ENCODE measurements at regions not wholly inside any gene's neighbourhood (a gene's known extent, or its start where the extent isn't known, plus 50 kb on each side); places are given as distances from the start of the nearest gene placed in this dataset.

- intact Hi-C loops (cut with micrococcal nuclease; ENCODE audit: unreplicated experiment) = no loop called here
- no peaks in the 10 kb centered on the region for H3K36me3 ChIP-seq (ENCODE audit: control insufficient read depth in 2 of 2, insufficient read depth in 2 of 2, low read length in 1 of 2)
- no peaks in the 10 kb centered on the region for H4K20me1 ChIP-seq (ENCODE audit: control insufficient read depth, insufficient read depth)
- no peak overlapping the region for H3K9ac ChIP-seq (ENCODE audit: control insufficient read depth, insufficient read depth, low read length)
- H3K27me3 ChIP-seq (replicated peaks in 1 of 2; ENCODE audit: control insufficient read depth in 2 of 2, insufficient read depth in 2 of 2, low read length in 1 of 2) = no peaks in the 10 kb centered on the region
- ATAC-seq = no peak
- SMC1A ChIA-PET (ENCODE audit: uncharacterized antibody, unreplicated experiment) = interaction anchor here (1.0 to 10.3 kb wide), 5 partner anchors 10 to 62 kb away, joined by 3 to 152 read pairs (median 5); no protein-coding TSS in a partner anchor
- no peak for FAIRE-seq
- H3K27ac ChIP-seq (ENCODE audit: control insufficient read depth, insufficient read depth) = no peak overlapping the region
- no peak overlapping the region for H2AFZ ChIP-seq (ENCODE audit: control insufficient read depth, low read depth, low read length)
- TF ChIP-seq HDAC2 (IDR thresholded peaks at IDR 0.05) = no peak
- TF ChIP-seq SUPT20H (IDR thresholded peaks at IDR 0.05; ENCODE audit: borderline replicate concordance, control insufficient read depth, low read depth, low read length) = no peak
- no peak for TF ChIP-seq IKZF1 (conservative IDR thresholded peaks at IDR 0.05)
- TF ChIP-seq PML (IDR thresholded peaks at IDR 0.05; ENCODE audit: low read length) = no peak
- no peak for TF ChIP-seq ETV6 (conservative IDR thresholded peaks at IDR 0.05 in 1 of 2, IDR thresholded peaks at IDR 0.05 in 1 of 2; ENCODE audit: borderline replicate concordance in 1 of 2, low read depth in 1 of 2)
- TF ChIP-seq REST (IDR thresholded peaks at IDR 0.05; ENCODE audit: low read depth, low read length) = no peak
- TF ChIP-seq HDAC6 (IDR thresholded peaks at IDR 0.05; ENCODE audit: unreplicated experiment) = no peak
- TF ChIP-seq E4F1 (IDR thresholded peaks at IDR 0.05; ENCODE audit: borderline replicate concordance, partially characterized antibody) = no peak
- no peak for TF ChIP-seq PBX3 (IDR thresholded peaks at IDR 0.05; ENCODE audit: insufficient replicate concordance, low read depth, low read length)
- TF ChIP-seq ZBTB33 (IDR thresholded peaks at IDR 0.05) = no peak
- no peak for TF ChIP-seq CHD1 (IDR thresholded peaks at IDR 0.05; ENCODE audit: low read depth, low read length)
- TF ChIP-seq ZNF384 (IDR thresholded peaks at IDR 0.05; ENCODE audit: borderline replicate concordance, low read depth, low read length) = no peak
- TF ChIP-seq SIX5 (IDR thresholded peaks at IDR 0.05; ENCODE audit: low read depth, low read length, severe bottlenecking) = no peak
- no peak for TF ChIP-seq BRCA1 (IDR thresholded peaks at IDR 0.05; ENCODE audit: low read depth, low read length)
- CTCF ChIA-PET = interaction anchor here (1.2 to 7.0 kb wide), 5 partner anchors 7 to 133 kb away, joined by 5 to 35 read pairs (median 7); no protein-coding TSS in a partner anchor
- no peaks in the 10 kb centered on the region for H3K9me3 ChIP-seq (replicated peaks; ENCODE audit: control insufficient read depth, insufficient read depth, low read length)
- H3K4me1 ChIP-seq (ENCODE audit: control insufficient read depth, insufficient read depth, low read length) = peaks cover 24% of the 10 kb centered on the region
- RAD21 ChIA-PET (ENCODE audit: unreplicated experiment) = interaction anchor here (0.6 to 1.9 kb wide), 8 partner anchors 12 to 119 kb away, joined by 3 to 6 read pairs (median 3); no protein-coding TSS in a partner anchor
- BruUV-seq (replicated peaks) = no TSS peak
- H3K79me2 ChIP-seq (ENCODE audit: control insufficient read depth, insufficient read depth, low read length) = no peaks in the 10 kb centered on the region
- no peak overlapping the region for H3K4me3 ChIP-seq
- POLR2A ChIA-PET = no interaction called here
- in situ Hi-C loops (cut with MboI) = no loop called here
- no peak for DNase-seq (ENCODE audit: low read depth, low spot score)
- 73% methylated on average over 4 of the region's 4 CpGs for WGBS (ENCODE audit: insufficient coverage, insufficient replicate concordance, low lambda C conversion rate, missing lambda C conversion rate)
- H3K4me2 ChIP-seq (ENCODE audit: control insufficient read depth, insufficient read depth) = no peak overlapping the region
Observed at GRCh38 chr14:22452330-22452729, 136.7 kb downstream of the DAD1 start.
